GM12873 (cell line): ENCODE measurements at regions not wholly inside any gene's neighbourhood (a gene's known extent, or its start where the extent isn't known, plus 50 kb on each side); places are given as distances from the start of the nearest gene placed in this dataset.
A peak's percentile ranks its signal among the peaks of the same experiment; 100 is the strongest.

ENCODE experiments used
- TF ChIP-seq, protein P1 (sequence below): IDR thresholded peaks from 2 replicates; pipeline ENCODE4 v1.5.1; 2012; ENCODE audit warnings: low read depth, mild to moderate bottlenecking, moderate library complexity, low read length, control low read depth; ENCODE audit not compliant: insufficient read depth; ENCODE audit errors: missing control alignments

GRCh38 chr1:198472997-198473396 is 67.5 kb downstream of the ATP6V1G3 start:
- TF ChIP-seq, protein P1, sequence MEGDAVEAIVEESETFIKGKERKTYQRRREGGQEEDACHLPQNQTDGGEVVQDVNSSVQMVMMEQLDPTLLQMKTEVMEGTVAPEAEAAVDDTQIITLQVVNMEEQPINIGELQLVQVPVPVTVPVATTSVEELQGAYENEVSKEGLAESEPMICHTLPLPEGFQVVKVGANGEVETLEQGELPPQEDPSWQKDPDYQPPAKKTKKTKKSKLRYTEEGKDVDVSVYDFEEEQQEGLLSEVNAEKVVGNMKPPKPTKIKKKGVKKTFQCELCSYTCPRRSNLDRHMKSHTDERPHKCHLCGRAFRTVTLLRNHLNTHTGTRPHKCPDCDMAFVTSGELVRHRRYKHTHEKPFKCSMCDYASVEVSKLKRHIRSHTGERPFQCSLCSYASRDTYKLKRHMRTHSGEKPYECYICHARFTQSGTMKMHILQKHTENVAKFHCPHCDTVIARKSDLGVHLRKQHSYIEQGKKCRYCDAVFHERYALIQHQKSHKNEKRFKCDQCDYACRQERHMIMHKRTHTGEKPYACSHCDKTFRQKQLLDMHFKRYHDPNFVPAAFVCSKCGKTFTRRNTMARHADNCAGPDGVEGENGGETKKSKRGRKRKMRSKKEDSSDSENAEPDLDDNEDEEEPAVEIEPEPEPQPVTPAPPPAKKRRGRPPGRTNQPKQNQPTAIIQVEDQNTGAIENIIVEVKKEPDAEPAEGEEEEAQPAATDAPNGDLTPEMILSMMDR = no peak

GRCh38 chr1:198472119-198472518 is 68.4 kb downstream of the ATP6V1G3 start:
- TF ChIP-seq, protein P1 = no peak

DNA sequence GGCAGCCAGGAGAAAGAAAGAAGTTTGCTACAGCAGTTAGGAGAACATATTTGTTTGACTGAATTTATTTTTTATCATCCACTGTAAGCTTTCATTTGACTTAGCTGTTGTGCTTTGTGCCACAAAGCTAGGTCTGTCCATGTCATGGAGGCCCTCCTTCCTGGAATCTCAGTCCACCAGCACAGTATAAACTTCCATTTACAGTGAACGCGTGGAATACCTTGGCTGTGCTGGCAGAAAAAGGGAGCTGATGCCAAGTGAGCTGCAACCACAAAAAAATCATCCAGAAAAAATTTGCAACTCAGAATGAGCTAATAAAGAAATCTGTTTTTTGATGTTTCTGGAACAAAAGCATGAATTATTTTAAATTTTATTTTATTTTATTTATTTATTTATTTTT is 72.6 kb downstream of the ATP6V1G3 start:
- TF ChIP-seq, protein P1 = no peak

DNA sequence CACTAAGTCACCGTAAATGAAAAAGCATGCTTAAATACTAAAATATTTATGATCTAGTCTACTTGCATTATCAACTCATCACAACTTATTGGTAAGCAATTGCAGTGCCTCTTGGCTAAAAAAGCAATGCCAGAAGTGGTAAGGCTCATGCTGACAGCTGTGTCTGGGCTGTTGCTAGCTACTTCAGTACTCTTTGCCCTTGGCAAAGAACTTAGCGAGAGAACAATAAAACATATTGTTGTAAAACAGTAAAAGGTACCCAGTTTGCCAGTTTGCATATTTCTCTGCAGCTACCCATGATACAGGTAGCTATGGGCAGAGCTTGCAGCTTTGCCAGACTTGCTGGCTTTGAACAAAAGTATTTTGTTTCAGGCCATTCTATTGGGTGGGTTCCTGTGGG is 73.1 kb downstream of the ATP6V1G3 start:
- TF ChIP-seq, protein P1 = no peak

DNA sequence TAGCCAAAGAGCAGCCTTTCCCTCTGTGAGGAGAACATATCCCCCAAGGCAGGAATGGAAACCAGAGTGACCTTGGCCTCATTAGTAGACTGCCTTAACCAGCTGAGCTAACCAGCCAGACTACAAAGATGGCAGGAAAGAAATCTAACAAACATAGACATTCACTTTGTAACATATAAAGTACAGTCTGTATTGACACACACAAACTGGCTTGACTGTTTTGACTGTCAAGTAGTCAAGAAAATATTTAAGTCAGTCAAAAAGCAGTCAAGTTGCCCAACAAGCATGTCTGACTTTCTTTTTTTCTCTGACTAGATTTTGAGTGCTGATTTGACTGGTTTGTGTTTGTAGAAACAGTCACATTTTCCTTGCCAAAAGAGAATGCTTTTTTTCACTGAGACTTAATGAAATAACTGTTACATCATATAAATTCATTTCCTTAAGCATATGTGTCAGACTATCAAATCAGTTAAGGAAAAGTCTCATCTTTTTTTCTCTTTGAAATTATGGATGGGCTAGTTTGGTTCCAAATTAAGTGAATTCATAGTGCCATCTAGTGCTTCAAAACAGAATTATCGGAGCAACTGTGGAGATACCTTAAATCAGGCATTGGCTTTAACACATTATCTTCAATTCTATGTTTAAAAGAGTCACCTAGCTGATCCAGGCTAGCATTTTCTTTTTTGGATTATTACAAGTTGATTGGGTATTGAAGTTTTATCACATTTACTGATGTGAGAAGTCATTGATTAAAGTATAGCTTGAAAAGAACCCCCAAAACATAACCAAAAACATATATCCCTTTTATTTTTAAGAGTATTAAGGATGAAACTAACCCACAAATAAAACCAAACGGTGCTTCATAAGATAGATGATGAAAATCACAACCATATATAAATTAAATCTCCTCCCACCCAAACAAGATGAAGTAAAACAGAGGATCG is 75.0 kb downstream of the ATP6V1G3 start:
- TF ChIP-seq, protein P1 = peak; percentile 51

GRCh38 chr1:198463709-198464108 is 76.8 kb downstream of the ATP6V1G3 start:
- TF ChIP-seq, protein P1 = no peak

GRCh38 chr1:198462365-198463019 is 78.0 kb downstream of the ATP6V1G3 start:
- TF ChIP-seq, protein P1 = no peak
